Epithelial cell of esophagus (primary cell): ENCODE measurements at regions not wholly inside any gene's neighbourhood (a gene's known extent, or its start where the extent isn't known, plus 50 kb on each side); places are given as distances from the start of the nearest gene placed in this dataset.

Source experiments
- DNase-seq: peaks from one replicate; pipeline ENCODE4 v3.0.0; 2010; ENCODE audit warnings: low read depth
- H3K4me3 ChIP-seq: 2 replicates; pipeline ENCODE4 v1.5.1; 2011; ENCODE audit warnings: mild to moderate bottlenecking, low read length, control low read depth
- TF ChIP-seq, protein P1 (sequence below): IDR thresholded peaks from 2 replicates; pipeline ENCODE4 v1.5.1; 2011; ENCODE audit warnings: low read depth, mild to moderate bottlenecking, low read length, control low read depth, inconsistent platforms; ENCODE audit not compliant: insufficient read depth; ENCODE audit errors: missing control alignments

GRCh38 chr2:176821350-176821749 is 391.2 kb upstream of the HNRNPA3 start:
- DNase-seq: no peak
- no peak overlapping the region for H3K4me3 ChIP-seq
- TF ChIP-seq, protein P1, sequence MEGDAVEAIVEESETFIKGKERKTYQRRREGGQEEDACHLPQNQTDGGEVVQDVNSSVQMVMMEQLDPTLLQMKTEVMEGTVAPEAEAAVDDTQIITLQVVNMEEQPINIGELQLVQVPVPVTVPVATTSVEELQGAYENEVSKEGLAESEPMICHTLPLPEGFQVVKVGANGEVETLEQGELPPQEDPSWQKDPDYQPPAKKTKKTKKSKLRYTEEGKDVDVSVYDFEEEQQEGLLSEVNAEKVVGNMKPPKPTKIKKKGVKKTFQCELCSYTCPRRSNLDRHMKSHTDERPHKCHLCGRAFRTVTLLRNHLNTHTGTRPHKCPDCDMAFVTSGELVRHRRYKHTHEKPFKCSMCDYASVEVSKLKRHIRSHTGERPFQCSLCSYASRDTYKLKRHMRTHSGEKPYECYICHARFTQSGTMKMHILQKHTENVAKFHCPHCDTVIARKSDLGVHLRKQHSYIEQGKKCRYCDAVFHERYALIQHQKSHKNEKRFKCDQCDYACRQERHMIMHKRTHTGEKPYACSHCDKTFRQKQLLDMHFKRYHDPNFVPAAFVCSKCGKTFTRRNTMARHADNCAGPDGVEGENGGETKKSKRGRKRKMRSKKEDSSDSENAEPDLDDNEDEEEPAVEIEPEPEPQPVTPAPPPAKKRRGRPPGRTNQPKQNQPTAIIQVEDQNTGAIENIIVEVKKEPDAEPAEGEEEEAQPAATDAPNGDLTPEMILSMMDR: no peak

GRCh38 chr2:176822060-176822459 is 390.5 kb upstream of the HNRNPA3 start:
- TF ChIP-seq, protein P1: no peak
- no peak overlapping the region for H3K4me3 ChIP-seq
- DNase-seq: no peak

DNA sequence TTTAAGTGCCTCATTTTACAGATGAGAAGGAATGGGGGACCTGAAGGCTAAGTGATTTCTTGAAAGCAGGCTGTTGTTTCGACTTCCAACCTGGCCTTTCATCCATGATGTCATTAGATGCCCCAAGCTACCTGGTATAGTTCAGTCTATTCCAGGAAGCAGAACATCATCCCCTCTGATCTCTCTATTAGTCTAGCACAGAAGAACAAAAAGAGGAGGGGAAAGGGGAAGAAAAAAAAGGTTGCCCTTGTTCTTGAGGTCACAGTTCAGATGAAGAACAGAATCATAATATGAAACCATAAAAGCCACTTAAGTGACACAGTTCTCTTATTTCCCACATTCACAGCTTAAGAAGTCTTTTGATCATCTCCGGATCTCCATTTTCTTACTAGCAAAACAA is 386.2 kb upstream of the HNRNPA3 start:
- no peak for DNase-seq
- TF ChIP-seq, protein P1: no peak
- H3K4me3 ChIP-seq: no peak overlapping the region

- DNase-seq: no peak
- TF ChIP-seq, protein P1: no peak
- no peak overlapping the region for H3K4me3 ChIP-seq
Measured at GRCh38 chr2:176826984-176827668, 385.5 kb upstream of the HNRNPA3 start.

DNA sequence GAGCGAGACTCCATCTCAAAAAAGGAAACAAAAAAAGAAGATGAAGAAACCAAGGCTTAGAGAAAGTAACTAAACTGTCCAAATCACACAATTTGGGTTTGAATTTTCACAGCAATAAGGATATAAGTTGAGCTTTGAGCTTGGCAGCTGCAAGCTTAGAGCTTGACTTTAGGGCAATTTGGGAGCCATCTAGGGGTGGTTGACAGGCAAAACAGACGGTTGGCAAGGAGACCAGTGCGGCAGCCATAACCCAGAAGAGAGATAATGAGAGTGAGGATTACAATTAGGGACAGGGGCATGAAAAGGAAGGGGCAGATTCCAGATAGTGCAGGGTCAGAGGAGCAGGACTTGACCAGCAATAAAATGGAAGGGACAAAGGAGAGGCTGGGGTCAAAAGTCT is 382.2 kb upstream of the HNRNPA3 start:
- DNase-seq: no peak
- TF ChIP-seq, protein P1: peak; percentile 15
- no peak overlapping the region for H3K4me3 ChIP-seq

GRCh38 chr2:176832086-176832485 is 380.5 kb upstream of the HNRNPA3 start:
- no peak for DNase-seq
- no peak overlapping the region for H3K4me3 ChIP-seq
- TF ChIP-seq, protein P1: no peak

GRCh38 chr2:176833671-176834070 is 378.9 kb upstream of the HNRNPA3 start:
- H3K4me3 ChIP-seq: no peak overlapping the region
- no peak for DNase-seq
- TF ChIP-seq, protein P1: no peak
